Thyroid gland (tissue), 4 donors: ENCODE measurements at regions not wholly inside any gene's neighbourhood (a gene's known extent, or its start where the extent isn't known, plus 50 kb on each side); places are given as distances from the start of the nearest gene placed in this dataset.

ENCODE experiments used
- POLR2A ChIP-seq, 2 donors: fragments of 450-650 bp; IDR thresholded peaks; one replicate each; pipeline ENCODE4 v1.6.1; 2017; ENCODE audit warnings: antibody characterized with exemption in 2 of 2, mild to moderate bottlenecking in 2 of 2, moderate library complexity in 1 of 2
- TF ChIP-seq, protein P1 (sequence below), 6 experiments: fragments of 200-600 bp in 3 of 6; fragments of 450-650 bp in 3 of 6; sonication (generic) in 3 of 6; IDR thresholded peaks; one replicate each; pipeline ENCODE4 v1.5.1; 2016 to 2019; ENCODE audit warnings: antibody characterized with exemption in 6 of 6, mild to moderate bottlenecking in 2 of 6, inconsistent platforms in 1 of 6, moderate library complexity in 1 of 6

DNA sequence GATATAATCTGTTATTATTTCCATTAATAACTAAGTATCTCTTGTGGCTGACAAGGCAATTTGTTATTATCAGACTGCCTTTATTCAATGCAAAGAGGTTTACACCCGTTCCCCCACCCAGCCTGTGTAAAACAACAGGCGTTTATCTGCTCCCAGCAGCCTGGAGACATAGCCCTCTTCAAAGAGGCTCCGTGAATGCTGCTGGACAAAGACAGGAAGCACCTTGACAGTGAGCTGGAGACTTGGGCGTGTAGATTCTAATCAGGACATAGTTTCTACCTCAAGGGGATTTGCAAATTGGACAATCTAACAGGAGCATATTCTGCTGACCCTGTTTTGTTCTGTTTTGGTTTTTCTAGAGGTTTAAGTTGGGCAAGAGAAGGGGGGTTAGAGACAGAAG, 733.0 kb upstream of the KIRREL3 start:
- TF ChIP-seq, protein P1, sequence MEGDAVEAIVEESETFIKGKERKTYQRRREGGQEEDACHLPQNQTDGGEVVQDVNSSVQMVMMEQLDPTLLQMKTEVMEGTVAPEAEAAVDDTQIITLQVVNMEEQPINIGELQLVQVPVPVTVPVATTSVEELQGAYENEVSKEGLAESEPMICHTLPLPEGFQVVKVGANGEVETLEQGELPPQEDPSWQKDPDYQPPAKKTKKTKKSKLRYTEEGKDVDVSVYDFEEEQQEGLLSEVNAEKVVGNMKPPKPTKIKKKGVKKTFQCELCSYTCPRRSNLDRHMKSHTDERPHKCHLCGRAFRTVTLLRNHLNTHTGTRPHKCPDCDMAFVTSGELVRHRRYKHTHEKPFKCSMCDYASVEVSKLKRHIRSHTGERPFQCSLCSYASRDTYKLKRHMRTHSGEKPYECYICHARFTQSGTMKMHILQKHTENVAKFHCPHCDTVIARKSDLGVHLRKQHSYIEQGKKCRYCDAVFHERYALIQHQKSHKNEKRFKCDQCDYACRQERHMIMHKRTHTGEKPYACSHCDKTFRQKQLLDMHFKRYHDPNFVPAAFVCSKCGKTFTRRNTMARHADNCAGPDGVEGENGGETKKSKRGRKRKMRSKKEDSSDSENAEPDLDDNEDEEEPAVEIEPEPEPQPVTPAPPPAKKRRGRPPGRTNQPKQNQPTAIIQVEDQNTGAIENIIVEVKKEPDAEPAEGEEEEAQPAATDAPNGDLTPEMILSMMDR (IDR thresholded peaks at IDR 0.05), result no peak
- no peak for TF ChIP-seq POLR2A (IDR thresholded peaks at IDR 0.05)
